Keratinocyte (primary cell): ENCODE measurements at regions not wholly inside any gene's neighbourhood (a gene's known extent, or its start where the extent isn't known, plus 50 kb on each side); places are given as distances from the start of the nearest gene placed in this dataset.

Source experiments
- DNase-seq: peaks from one replicate; pipeline ENCODE4 v3.0.0-alpha.2; 2011; ENCODE audit warnings: low read depth, missing footprints, low spot score
- FAIRE-seq: peaks from 2 replicates; lab custom pipeline; 2011; peaks lifted over from hg19 to GRCh38; lab: Jason Lieb, UNC
- H2AFZ ChIP-seq: 2 replicates; pipeline ENCODE4 v1.6.0; 2012; ENCODE audit warnings: low read length, control low read depth, inconsistent platforms; ENCODE audit not compliant: control insufficient read depth
- H3K27ac ChIP-seq: 2 replicates; pipeline ENCODE4 v1.5.1; 2011; ENCODE audit warnings: low read length; ENCODE audit not compliant: control insufficient read depth, insufficient read depth
- H3K27me3 ChIP-seq: 3 replicates; pipeline ENCODE4 v1.6.0; 2011; ENCODE audit warnings: low read length; ENCODE audit not compliant: control insufficient read depth, insufficient read depth; ENCODE audit errors: extremely low read depth
- H3K36me3 ChIP-seq, 2 experiments: 2 replicates in 1 of 2; 3 replicates in 1 of 2; pipeline ENCODE4 v1.5.1; 2011; ENCODE audit warnings: low read length in 2 of 2, mild to moderate bottlenecking in 1 of 2; ENCODE audit not compliant: control insufficient read depth in 2 of 2, insufficient read depth in 2 of 2; ENCODE audit errors: extremely low read depth in 1 of 2
- H3K4me1 ChIP-seq: 3 replicates; pipeline ENCODE4 v1.5.1; 2011; ENCODE audit warnings: low read length; ENCODE audit not compliant: control insufficient read depth, insufficient read depth; ENCODE audit errors: extremely low read depth
- H3K4me2 ChIP-seq: 3 replicates; pipeline ENCODE4 v1.6.0; 2011; ENCODE audit warnings: low read depth, low read length; ENCODE audit not compliant: control insufficient read depth, insufficient read depth; ENCODE audit errors: extremely low read depth
- H3K4me3 ChIP-seq, 3 experiments: fragments of 200-600 bp in 1 of 3; sonication (generic) in 1 of 3; 2 replicates in 2 of 3; 3 replicates in 1 of 3; pipeline ENCODE4 v1.5.1; 2011 to 2016; ENCODE audit warnings: low read length in 3 of 3, mild to moderate bottlenecking in 3 of 3, control low read depth in 2 of 3, inconsistent platforms in 1 of 3, low read depth in 1 of 3, mixed read lengths in 1 of 3, mixed run types in 1 of 3, moderate library complexity in 1 of 3; ENCODE audit not compliant: control insufficient read depth in 2 of 3, insufficient read depth in 2 of 3; ENCODE audit errors: extremely low read depth in 1 of 3
- H3K79me2 ChIP-seq: 2 replicates; pipeline ENCODE4 v1.6.0; 2012; ENCODE audit warnings: low read length; ENCODE audit not compliant: control insufficient read depth, insufficient read depth
- H3K9ac ChIP-seq: 3 replicates; pipeline ENCODE4 v1.6.0; 2011; ENCODE audit warnings: low read length; ENCODE audit not compliant: control insufficient read depth, insufficient read depth; ENCODE audit errors: extremely low read depth
- H3K9me1 ChIP-seq: 3 replicates; pipeline ENCODE4 v1.6.0; 2011; ENCODE audit warnings: low read length; ENCODE audit not compliant: control insufficient read depth, insufficient read depth; ENCODE audit errors: extremely low read depth
- H3K9me3 ChIP-seq: 2 replicates; pipeline ENCODE4 v1.5.1; 2012; ENCODE audit warnings: low read depth, low read length; ENCODE audit not compliant: control insufficient read depth
- H4K20me1 ChIP-seq: 3 replicates; pipeline ENCODE4 v1.6.0; 2011; ENCODE audit warnings: low read length; ENCODE audit not compliant: control insufficient read depth, insufficient read depth; ENCODE audit errors: extremely low read depth
- CTCF ChIP-seq, 3 experiments: IDR thresholded peaks in 1 of 3; conservative IDR thresholded peaks in 1 of 3; optimal IDR thresholded peaks in 1 of 3; 2 replicates in 2 of 3; 3 replicates in 1 of 3; pipeline versions ENCODE3 to v1.5.1; 2011; ENCODE audit warnings: low read length in 3 of 3, mild to moderate bottlenecking in 3 of 3, moderate library complexity in 2 of 3, control low read depth in 1 of 3, inconsistent platforms in 1 of 3; ENCODE audit not compliant: insufficient read depth in 2 of 3; ENCODE audit errors: extremely low read depth in 1 of 3
- EZH2 ChIP-seq: IDR thresholded peaks from one replicate; pipeline ENCODE4 v1.6.1; 2012; ENCODE audit warnings: inconsistent platforms, mild to moderate bottlenecking, low read length, moderate library complexity
- dilution Hi-C: fragments of 300-500 bp; cut with MboI; formaldehyde crosslinking; loops from one replicate; pipeline ENCODE4 v1.7.0; 2020; ENCODE audit warnings: low sequenced_read_pairs; ENCODE audit not compliant: extremely low pct_ligation_motif_present

GRCh38 chr2:22887845-22888244 is 497.1 kb upstream of the KLHL29 start:
- no peak for DNase-seq
- dilution Hi-C loops, result no loop called here
- no peaks in the 10 kb centered on the region for H3K9me3 ChIP-seq
- no peaks in the 10 kb centered on the region for H3K27me3 ChIP-seq
- no peak for FAIRE-seq
- H4K20me1 ChIP-seq, result no peaks in the 10 kb centered on the region
- no peaks in the 10 kb centered on the region for H3K4me1 ChIP-seq
- H3K9ac ChIP-seq, result no peak overlapping the region
- no peaks in the 10 kb centered on the region for H3K36me3 ChIP-seq
- TF ChIP-seq EZH2 (no peak), CTCF (optimal IDR thresholded peaks at IDR 0.05 in 1 of 3, IDR thresholded peaks at IDR 0.05 in 1 of 3, conservative IDR thresholded peaks at IDR 0.05 in 1 of 3; ENCODE audit: extremely low read depth in 1 of 3, insufficient read depth in 2 of 3, low read length in 3 of 3) (no peak)
- H3K4me2 ChIP-seq, result no peak overlapping the region
- H3K9me1 ChIP-seq, result no peaks in the 10 kb centered on the region
- no peak overlapping the region for H2AFZ ChIP-seq
- no peak overlapping the region for H3K27ac ChIP-seq
- H3K4me3 ChIP-seq, result no peak overlapping the region
- H3K79me2 ChIP-seq, result no peaks in the 10 kb centered on the region

- no peaks in the 10 kb centered on the region for H3K36me3 ChIP-seq
- no peak overlapping the region for H2AFZ ChIP-seq
- H4K20me1 ChIP-seq, result no peaks in the 10 kb centered on the region
- no peaks in the 10 kb centered on the region for H3K79me2 ChIP-seq
- no peaks in the 10 kb centered on the region for H3K4me1 ChIP-seq
- no peak for TF ChIP-seq CTCF (optimal IDR thresholded peaks at IDR 0.05 in 1 of 3, IDR thresholded peaks at IDR 0.05 in 1 of 3, conservative IDR thresholded peaks at IDR 0.05 in 1 of 3; ENCODE audit: extremely low read depth in 1 of 3, insufficient read depth in 2 of 3, low read length in 3 of 3)
- TF ChIP-seq EZH2, result no peak
- no peak overlapping the region for H3K4me3 ChIP-seq
- dilution Hi-C loops, result no loop called here
- H3K9me3 ChIP-seq, result no peaks in the 10 kb centered on the region
- H3K9ac ChIP-seq, result no peak overlapping the region
- H3K27ac ChIP-seq, result no peak overlapping the region
- FAIRE-seq (no peak), DNase-seq (no peak)
- H3K27me3 ChIP-seq, result no peaks in the 10 kb centered on the region
- H3K4me2 ChIP-seq, result no peak overlapping the region
- no peaks in the 10 kb centered on the region for H3K9me1 ChIP-seq
Measured at GRCh38 chr2:22890132-22890531, 494.8 kb upstream of the KLHL29 start.
